Breast epithelium (tissue), 3 donors: ENCODE measurements at regions not wholly inside any gene's neighbourhood (a gene's known extent, or its start where the extent isn't known, plus 50 kb on each side); places are given as distances from the start of the nearest gene placed in this dataset.

Source experiments
- POLR2A ChIP-seq: fragments of 450-650 bp; IDR thresholded peaks from one replicate; pipeline ENCODE4 v1.6.1; 2016; ENCODE audit warnings: antibody characterized with exemption, mild to moderate bottlenecking, moderate library complexity
- POLR2AphosphoS5 ChIP-seq, 3 donors: sonication (generic); formaldehyde crosslinking; IDR thresholded peaks; one replicate each; pipeline ENCODE4 v1.6.1; 2017; ENCODE audit warnings: antibody characterized with exemption in 3 of 3
- TF ChIP-seq, protein P1 (sequence below), 3 donors: fragments of 450-650 bp; IDR thresholded peaks; one replicate each; pipeline ENCODE4 v1.5.1; 2016 to 2017; ENCODE audit warnings: antibody characterized with exemption in 3 of 3, mild to moderate bottlenecking in 3 of 3, moderate library complexity in 3 of 3

DNA sequence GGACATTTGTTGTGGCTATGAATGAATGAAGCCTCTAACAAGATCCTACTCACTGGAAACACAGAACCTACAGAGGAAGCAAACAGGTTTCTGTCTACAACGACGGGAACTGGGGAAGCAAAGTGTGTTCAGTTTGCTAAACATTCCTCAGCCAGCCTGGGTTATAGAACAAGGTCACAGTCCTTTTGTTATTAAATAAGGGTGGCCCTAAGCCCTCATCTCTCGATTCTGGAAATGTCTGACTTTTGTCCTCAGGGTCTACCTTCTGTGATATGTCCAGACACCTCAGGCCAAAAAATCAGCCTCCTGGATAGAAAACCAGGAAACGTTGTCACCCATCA lies 64.6 kb upstream of the ARHGEF7 start:
- TF ChIP-seq, protein P1, sequence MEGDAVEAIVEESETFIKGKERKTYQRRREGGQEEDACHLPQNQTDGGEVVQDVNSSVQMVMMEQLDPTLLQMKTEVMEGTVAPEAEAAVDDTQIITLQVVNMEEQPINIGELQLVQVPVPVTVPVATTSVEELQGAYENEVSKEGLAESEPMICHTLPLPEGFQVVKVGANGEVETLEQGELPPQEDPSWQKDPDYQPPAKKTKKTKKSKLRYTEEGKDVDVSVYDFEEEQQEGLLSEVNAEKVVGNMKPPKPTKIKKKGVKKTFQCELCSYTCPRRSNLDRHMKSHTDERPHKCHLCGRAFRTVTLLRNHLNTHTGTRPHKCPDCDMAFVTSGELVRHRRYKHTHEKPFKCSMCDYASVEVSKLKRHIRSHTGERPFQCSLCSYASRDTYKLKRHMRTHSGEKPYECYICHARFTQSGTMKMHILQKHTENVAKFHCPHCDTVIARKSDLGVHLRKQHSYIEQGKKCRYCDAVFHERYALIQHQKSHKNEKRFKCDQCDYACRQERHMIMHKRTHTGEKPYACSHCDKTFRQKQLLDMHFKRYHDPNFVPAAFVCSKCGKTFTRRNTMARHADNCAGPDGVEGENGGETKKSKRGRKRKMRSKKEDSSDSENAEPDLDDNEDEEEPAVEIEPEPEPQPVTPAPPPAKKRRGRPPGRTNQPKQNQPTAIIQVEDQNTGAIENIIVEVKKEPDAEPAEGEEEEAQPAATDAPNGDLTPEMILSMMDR (IDR thresholded peaks at IDR 0.05), result no peak
- TF ChIP-seq POLR2A, result no peak
- TF ChIP-seq POLR2AphosphoS5 (IDR thresholded peaks at IDR 0.05), result no peak
